ENCODE measurements at regions not wholly inside any gene's neighbourhood (a gene's known extent, or its start where the extent isn't known, plus 50 kb on each side); places are given as distances from the start of the nearest gene placed in this dataset.

GRCh38 chr15:46872981-46873330 lies 844.3 kb upstream of the SEMA6D start:
- no peak overlapping the region for H3K27ac ChIP-seq
- no peak for DNase-seq
- no peak overlapping the region for H3K4me3 ChIP-seq
- H3K9me3 ChIP-seq: no peaks in the 10 kb centered on the region
- no peaks in the 10 kb centered on the region for H3K27me3 ChIP-seq
- H3K4me1 ChIP-seq: no peaks in the 10 kb centered on the region
- intact Hi-C loops (cut with DNase I): no loop called here
- TF ChIP-seq, protein P1, sequence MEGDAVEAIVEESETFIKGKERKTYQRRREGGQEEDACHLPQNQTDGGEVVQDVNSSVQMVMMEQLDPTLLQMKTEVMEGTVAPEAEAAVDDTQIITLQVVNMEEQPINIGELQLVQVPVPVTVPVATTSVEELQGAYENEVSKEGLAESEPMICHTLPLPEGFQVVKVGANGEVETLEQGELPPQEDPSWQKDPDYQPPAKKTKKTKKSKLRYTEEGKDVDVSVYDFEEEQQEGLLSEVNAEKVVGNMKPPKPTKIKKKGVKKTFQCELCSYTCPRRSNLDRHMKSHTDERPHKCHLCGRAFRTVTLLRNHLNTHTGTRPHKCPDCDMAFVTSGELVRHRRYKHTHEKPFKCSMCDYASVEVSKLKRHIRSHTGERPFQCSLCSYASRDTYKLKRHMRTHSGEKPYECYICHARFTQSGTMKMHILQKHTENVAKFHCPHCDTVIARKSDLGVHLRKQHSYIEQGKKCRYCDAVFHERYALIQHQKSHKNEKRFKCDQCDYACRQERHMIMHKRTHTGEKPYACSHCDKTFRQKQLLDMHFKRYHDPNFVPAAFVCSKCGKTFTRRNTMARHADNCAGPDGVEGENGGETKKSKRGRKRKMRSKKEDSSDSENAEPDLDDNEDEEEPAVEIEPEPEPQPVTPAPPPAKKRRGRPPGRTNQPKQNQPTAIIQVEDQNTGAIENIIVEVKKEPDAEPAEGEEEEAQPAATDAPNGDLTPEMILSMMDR (IDR thresholded peaks at IDR 0.05): no peak
- no peak overlapping the region for H3K9ac ChIP-seq (ENCODE audit: low read depth in 2 of 2, low read length in 2 of 2)
- H3K36me3 ChIP-seq: no peaks in the 10 kb centered on the region

- TF ChIP-seq, protein P1 (IDR thresholded peaks at IDR 0.05): no peak
- intact Hi-C loops (cut with DNase I): no loop called here
Measured at GRCh38 chr15:46879032-46879770, 838.1 kb upstream of the SEMA6D start.

GRCh38 chr15:46880791-46881190 lies 836.5 kb upstream of the SEMA6D start:
- H3K27me3 ChIP-seq: no peaks in the 10 kb centered on the region
- H3K27ac ChIP-seq: no peak overlapping the region
- H3K36me3 ChIP-seq: no peaks in the 10 kb centered on the region
- TF ChIP-seq, protein P1 (IDR thresholded peaks at IDR 0.05): no peak
- DNase-seq: no peak
- H3K4me1 ChIP-seq: no peaks in the 10 kb centered on the region
- intact Hi-C loops (cut with DNase I): no loop called here
- H3K4me3 ChIP-seq: no peak overlapping the region
- H3K9me3 ChIP-seq: no peaks in the 10 kb centered on the region
- no peak overlapping the region for H3K9ac ChIP-seq (ENCODE audit: low read depth in 2 of 2, low read length in 2 of 2)

More at GRCh38 chr15:46879032-46879770, 838.1 kb upstream of the SEMA6D start:
- no peak overlapping the region for H3K27ac ChIP-seq
- no peaks in the 10 kb centered on the region for H3K9me3 ChIP-seq
- H3K9ac ChIP-seq (ENCODE audit: low read depth in 2 of 2, low read length in 2 of 2): no peak overlapping the region
- H3K4me3 ChIP-seq: no peak overlapping the region
- no peaks in the 10 kb centered on the region for H3K4me1 ChIP-seq
- no peak for DNase-seq
- H3K27me3 ChIP-seq: no peaks in the 10 kb centered on the region
- H3K36me3 ChIP-seq: no peaks in the 10 kb centered on the region

DNA sequence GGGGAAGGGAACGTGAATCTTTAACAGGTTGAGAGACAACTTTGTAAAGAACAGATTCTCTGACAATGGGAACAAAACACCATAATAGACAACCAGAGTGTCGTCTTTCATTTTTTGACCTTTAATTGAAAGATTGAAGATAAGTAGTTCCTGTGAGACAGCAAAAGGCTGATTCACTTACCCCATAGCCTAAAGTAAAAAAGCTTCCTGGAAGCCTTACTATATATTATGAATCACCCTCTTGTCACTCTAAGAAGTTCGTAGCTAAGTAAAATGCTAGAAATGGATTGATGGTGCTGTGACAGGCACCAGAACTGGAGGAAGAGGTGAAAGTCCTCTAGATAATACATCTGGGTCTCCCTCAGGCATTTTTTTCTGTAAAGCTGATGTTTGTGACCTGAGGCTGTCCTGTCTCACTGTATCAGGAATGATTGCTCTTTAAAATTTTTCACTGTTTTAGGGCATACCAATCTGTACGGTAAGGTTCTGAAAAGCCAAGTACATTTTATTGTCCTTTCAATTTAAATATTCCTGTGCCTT lies 824.6 kb upstream of the SEMA6D start:
- Histone ChIP-seq H3K9ac (ENCODE audit: low read depth in 2 of 2, low read length in 2 of 2) (no peak overlapping the region), H3K27me3 (no peaks in the 10 kb centered on the region), H3K36me3 (no peaks in the 10 kb centered on the region), H3K4me1 (no peaks in the 10 kb centered on the region), H3K4me3 (no peak overlapping the region), H3K27ac (no peak overlapping the region), H3K9me3 (no peaks in the 10 kb centered on the region)
- intact Hi-C loops (cut with DNase I): no loop called here
- no peak for DNase-seq
- TF ChIP-seq, protein P1 (IDR thresholded peaks at IDR 0.05): no peak

GRCh38 chr15:46894644-46895043 lies 822.7 kb upstream of the SEMA6D start:
- H3K36me3 ChIP-seq: no peaks in the 10 kb centered on the region
- H3K9ac ChIP-seq (ENCODE audit: low read depth in 2 of 2, low read length in 2 of 2): no peak overlapping the region
- H3K27ac ChIP-seq: no peak overlapping the region
- TF ChIP-seq, protein P1 (IDR thresholded peaks at IDR 0.05): no peak
- no peak overlapping the region for H3K4me3 ChIP-seq
- intact Hi-C loops (cut with DNase I): no loop called here
- DNase-seq: no peak
- no peaks in the 10 kb centered on the region for H3K9me3 ChIP-seq
- no peaks in the 10 kb centered on the region for H3K27me3 ChIP-seq
- no peaks in the 10 kb centered on the region for H3K4me1 ChIP-seq

All from colonic mucosa (tissue), 4 donors.